SK-N-MC (cell line): ENCODE measurements at regions not wholly inside any gene's neighbourhood (a gene's known extent, or its start where the extent isn't known, plus 50 kb on each side); places are given as distances from the start of the nearest gene placed in this dataset.

Experiments
- EZH2 ChIP-seq: fragments of 200-600 bp; sonication (generic); IDR thresholded peaks from one replicate; pipeline ENCODE4 v1.6.1; 2017; ENCODE audit warnings: antibody characterized with exemption
- FOXP2 ChIP-seq: optimal IDR thresholded peaks from 2 replicates; pipeline ENCODE3; 2011; ENCODE audit warnings: mild to moderate bottlenecking, moderate library complexity; ENCODE audit not compliant: insufficient read depth; ENCODE audit errors: extremely low read length, control extremely low read depth
- POLR2AphosphoS5 ChIP-seq: IDR thresholded peaks from 2 replicates; pipeline ENCODE4 v1.6.1; 2012; ENCODE audit warnings: mild to moderate bottlenecking, low read depth, low read length, borderline replicate concordance

GRCh38 chr18:72612894-72613533 lies 68.9 kb upstream of the CBLN2 start:
- TF ChIP-seq EZH2 (no peak), POLR2AphosphoS5 (no peak), FOXP2 (no peak)
